H1 (cell line): ENCODE measurements at regions not wholly inside any gene's neighbourhood (a gene's known extent, or its start where the extent isn't known, plus 50 kb on each side); places are given as distances from the start of the nearest gene placed in this dataset.

Experiments used
- ASH2L ChIP-seq: fragments of 200-600, 300-600 bp; sonication (generic); IDR thresholded peaks from one replicate; pipeline ENCODE4 v1.7.1; 2017; ENCODE audit warnings: low read length
- BACH1 ChIP-seq: IDR thresholded peaks from 2 replicates; pipeline ENCODE4 v1.6.1; 2012; ENCODE audit warnings: low read length, improper control_type of control experiment
- CEBPB ChIP-seq: IDR thresholded peaks from 2 replicates; pipeline ENCODE4 v1.6.1; 2012; ENCODE audit warnings: low read depth, low read length
- JUN ChIP-seq: IDR thresholded peaks from 2 replicates; pipeline ENCODE4 v1.6.1; 2011; ENCODE audit warnings: low read depth, mild to moderate bottlenecking, improper control_type of control experiment, low read length
- KDM5A ChIP-seq: fragments of 200-600 bp; IDR thresholded peaks from 2 replicates; pipeline ENCODE4 v1.7.1; 2012; ENCODE audit warnings: mild to moderate bottlenecking, low read length, inconsistent platforms, mixed read lengths
- POLR2AphosphoS5 ChIP-seq: IDR thresholded peaks from 2 replicates; pipeline ENCODE4 v1.6.1; 2011; ENCODE audit warnings: low read depth, low read length
- SAP30 ChIP-seq: fragments of 300-600 bp; sonication (generic); IDR thresholded peaks from 2 replicates; pipeline ENCODE4 v1.7.1; 2012; ENCODE audit warnings: low read length, moderate library complexity, mild to moderate bottlenecking, inconsistent platforms; ENCODE audit not compliant: insufficient read depth, insufficient replicate concordance
- SIN3A ChIP-seq, 2 experiments: IDR thresholded peaks in 1 of 2; conservative IDR thresholded peaks in 1 of 2; 2 replicates each; pipeline ENCODE4 v1.6.1; 2011 to 2012; ENCODE audit warnings: low read length in 2 of 2, improper control_type of control experiment in 1 of 2, low read depth in 1 of 2, mild to moderate bottlenecking in 1 of 2
- YY1 ChIP-seq: IDR thresholded peaks from 2 replicates; pipeline ENCODE4 v1.6.1; 2011; ENCODE audit warnings: low read depth, mild to moderate bottlenecking, low read length
- TF ChIP-seq, protein P1 (sequence below): fragments of 300-600 bp; sonication (generic); IDR thresholded peaks from 2 replicates; pipeline ENCODE4 v1.7.1; 2012; ENCODE audit warnings: low read length, moderate library complexity, mild to moderate bottlenecking, inconsistent platforms; ENCODE audit not compliant: insufficient replicate concordance
- TF ChIP-seq, protein P2 (sequence below): IDR thresholded peaks from 2 replicates; pipeline ENCODE4 v1.6.1; 2012; ENCODE audit warnings: inconsistent platforms

DNA sequence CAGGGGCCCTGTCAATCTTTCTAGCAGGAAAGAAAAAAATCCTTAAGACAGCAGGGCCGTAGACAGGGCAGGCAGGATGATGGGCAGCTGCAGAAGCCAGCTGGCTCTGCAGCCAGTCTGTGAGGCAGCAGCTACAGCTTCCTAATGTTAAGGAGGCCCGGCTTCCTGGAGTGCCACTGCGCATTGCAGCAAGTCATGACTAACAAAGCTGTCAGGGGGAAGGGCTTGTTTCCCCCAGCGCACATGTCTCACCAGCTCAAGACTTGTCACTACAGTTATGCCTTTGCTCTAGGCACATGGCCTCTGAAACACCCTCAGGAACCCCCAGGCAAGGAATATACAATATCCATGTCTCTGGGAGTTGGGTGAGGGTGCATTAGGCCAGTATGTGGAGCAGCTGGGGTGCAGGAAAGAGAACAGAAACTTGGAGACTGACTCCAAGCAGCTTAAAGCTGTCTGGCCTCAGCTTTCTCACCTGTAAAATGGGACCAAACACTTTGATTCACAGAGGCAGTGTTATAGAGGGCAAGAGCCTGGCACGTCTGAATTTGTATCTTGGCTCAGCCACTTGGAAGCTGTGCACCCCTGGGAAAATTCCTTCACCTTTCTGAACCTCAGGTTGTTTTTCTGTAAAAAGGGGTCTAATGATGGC is 220.0 kb downstream of the HAPSTR1 start (continued):
- TF ChIP-seq, protein P1, sequence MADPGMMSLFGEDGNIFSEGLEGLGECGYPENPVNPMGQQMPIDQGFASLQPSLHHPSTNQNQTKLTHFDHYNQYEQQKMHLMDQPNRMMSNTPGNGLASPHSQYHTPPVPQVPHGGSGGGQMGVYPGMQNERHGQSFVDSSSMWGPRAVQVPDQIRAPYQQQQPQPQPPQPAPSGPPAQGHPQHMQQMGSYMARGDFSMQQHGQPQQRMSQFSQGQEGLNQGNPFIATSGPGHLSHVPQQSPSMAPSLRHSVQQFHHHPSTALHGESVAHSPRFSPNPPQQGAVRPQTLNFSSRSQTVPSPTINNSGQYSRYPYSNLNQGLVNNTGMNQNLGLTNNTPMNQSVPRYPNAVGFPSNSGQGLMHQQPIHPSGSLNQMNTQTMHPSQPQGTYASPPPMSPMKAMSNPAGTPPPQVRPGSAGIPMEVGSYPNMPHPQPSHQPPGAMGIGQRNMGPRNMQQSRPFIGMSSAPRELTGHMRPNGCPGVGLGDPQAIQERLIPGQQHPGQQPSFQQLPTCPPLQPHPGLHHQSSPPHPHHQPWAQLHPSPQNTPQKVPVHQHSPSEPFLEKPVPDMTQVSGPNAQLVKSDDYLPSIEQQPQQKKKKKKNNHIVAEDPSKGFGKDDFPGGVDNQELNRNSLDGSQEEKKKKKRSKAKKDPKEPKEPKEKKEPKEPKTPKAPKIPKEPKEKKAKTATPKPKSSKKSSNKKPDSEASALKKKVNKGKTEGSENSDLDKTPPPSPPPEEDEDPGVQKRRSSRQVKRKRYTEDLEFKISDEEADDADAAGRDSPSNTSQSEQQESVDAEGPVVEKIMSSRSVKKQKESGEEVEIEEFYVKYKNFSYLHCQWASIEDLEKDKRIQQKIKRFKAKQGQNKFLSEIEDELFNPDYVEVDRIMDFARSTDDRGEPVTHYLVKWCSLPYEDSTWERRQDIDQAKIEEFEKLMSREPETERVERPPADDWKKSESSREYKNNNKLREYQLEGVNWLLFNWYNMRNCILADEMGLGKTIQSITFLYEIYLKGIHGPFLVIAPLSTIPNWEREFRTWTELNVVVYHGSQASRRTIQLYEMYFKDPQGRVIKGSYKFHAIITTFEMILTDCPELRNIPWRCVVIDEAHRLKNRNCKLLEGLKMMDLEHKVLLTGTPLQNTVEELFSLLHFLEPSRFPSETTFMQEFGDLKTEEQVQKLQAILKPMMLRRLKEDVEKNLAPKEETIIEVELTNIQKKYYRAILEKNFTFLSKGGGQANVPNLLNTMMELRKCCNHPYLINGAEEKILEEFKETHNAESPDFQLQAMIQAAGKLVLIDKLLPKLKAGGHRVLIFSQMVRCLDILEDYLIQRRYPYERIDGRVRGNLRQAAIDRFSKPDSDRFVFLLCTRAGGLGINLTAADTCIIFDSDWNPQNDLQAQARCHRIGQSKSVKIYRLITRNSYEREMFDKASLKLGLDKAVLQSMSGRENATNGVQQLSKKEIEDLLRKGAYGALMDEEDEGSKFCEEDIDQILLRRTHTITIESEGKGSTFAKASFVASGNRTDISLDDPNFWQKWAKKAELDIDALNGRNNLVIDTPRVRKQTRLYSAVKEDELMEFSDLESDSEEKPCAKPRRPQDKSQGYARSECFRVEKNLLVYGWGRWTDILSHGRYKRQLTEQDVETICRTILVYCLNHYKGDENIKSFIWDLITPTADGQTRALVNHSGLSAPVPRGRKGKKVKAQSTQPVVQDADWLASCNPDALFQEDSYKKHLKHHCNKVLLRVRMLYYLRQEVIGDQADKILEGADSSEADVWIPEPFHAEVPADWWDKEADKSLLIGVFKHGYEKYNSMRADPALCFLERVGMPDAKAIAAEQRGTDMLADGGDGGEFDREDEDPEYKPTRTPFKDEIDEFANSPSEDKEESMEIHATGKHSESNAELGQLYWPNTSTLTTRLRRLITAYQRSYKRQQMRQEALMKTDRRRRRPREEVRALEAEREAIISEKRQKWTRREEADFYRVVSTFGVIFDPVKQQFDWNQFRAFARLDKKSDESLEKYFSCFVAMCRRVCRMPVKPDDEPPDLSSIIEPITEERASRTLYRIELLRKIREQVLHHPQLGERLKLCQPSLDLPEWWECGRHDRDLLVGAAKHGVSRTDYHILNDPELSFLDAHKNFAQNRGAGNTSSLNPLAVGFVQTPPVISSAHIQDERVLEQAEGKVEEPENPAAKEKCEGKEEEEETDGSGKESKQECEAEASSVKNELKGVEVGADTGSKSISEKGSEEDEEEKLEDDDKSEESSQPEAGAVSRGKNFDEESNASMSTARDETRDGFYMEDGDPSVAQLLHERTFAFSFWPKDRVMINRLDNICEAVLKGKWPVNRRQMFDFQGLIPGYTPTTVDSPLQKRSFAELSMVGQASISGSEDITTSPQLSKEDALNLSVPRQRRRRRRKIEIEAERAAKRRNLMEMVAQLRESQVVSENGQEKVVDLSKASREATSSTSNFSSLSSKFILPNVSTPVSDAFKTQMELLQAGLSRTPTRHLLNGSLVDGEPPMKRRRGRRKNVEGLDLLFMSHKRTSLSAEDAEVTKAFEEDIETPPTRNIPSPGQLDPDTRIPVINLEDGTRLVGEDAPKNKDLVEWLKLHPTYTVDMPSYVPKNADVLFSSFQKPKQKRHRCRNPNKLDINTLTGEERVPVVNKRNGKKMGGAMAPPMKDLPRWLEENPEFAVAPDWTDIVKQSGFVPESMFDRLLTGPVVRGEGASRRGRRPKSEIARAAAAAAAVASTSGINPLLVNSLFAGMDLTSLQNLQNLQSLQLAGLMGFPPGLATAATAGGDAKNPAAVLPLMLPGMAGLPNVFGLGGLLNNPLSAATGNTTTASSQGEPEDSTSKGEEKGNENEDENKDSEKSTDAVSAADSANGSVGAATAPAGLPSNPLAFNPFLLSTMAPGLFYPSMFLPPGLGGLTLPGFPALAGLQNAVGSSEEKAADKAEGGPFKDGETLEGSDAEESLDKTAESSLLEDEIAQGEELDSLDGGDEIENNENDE: no peak
- TF ChIP-seq SIN3A (conservative IDR thresholded peaks at IDR 0.05 in 1 of 2, IDR thresholded peaks at IDR 0.05 in 1 of 2; ENCODE audit: low read depth in 1 of 2, low read length in 2 of 2): peak; percentile 90 to 95
- TF ChIP-seq JUN: no peak
- TF ChIP-seq POLR2AphosphoS5: peak; percentile 52; the same call in 1 of the 2 replicates
- no peak for TF ChIP-seq ASH2L
- peak; percentile 80 for TF ChIP-seq SAP30
- no peak for TF ChIP-seq CEBPB
- TF ChIP-seq KDM5A: no peak
- TF ChIP-seq, protein P2, sequence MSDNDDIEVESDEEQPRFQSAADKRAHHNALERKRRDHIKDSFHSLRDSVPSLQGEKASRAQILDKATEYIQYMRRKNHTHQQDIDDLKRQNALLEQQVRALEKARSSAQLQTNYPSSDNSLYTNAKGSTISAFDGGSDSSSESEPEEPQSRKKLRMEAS: peak; percentile 88
- no peak for TF ChIP-seq BACH1
- peak; percentile 18; the same call in 1 of the 2 replicates for TF ChIP-seq YY1
